K562 (cell line): ENCODE measurements at regions not wholly inside any gene's neighbourhood (a gene's known extent, or its start where the extent isn't known, plus 50 kb on each side); places are given as distances from the start of the nearest gene placed in this dataset.

Experiments used
- ATAC-seq: fragments of 200-7000 bp; cut with Tn5 transposase; 3 replicates; pipeline ENCODE4 v1.9.1; 2020; ENCODE audit warnings: moderate library complexity
- BruUV-seq: library from RNA; stranded (reverse); fragments of 400-500 nt; replicated peaks from 2 replicates; lab custom pipeline; 2021; lab: Mats Ljungman, UMichigan
- CTCF ChIA-PET: fragments of 300-600 bp; formaldehyde crosslinking; extraction: SDS; loops from one replicate; lab custom pipeline; 2021; ENCODE audit warnings: low intra/inter-chr PET ratio; lab: Yijun Ruan, JAX
- POLR2A ChIA-PET: fragments of 300-600, 350-650 bp; sonication (Branson Sonifier 250); formaldehyde crosslinking; extraction: SDS; loops from one replicate; lab custom pipeline; 2021; ENCODE audit warnings: antibody characterized with exemption, inconsistent platforms; lab: Yijun Ruan, JAX
- DNase-seq, 4 experiments: peaks; one replicate each; pipeline versions ENCODE4 v3.0.0 to v3.0.0-alpha.2; 2011 to 2018; ENCODE audit warnings: low spot score in 3 of 4, mixed read lengths in 3 of 4; ENCODE audit errors: extremely low read depth in 1 of 4
- FAIRE-seq: peaks from 2 replicates; lab custom pipeline; 2011; peaks lifted over from hg19 to GRCh38; lab: Jason Lieb, UNC
- H2AFZ ChIP-seq: 2 replicates; pipeline ENCODE4 v1.6.0; 2011; ENCODE audit warnings: low read depth, low read length, control low read depth, inconsistent platforms
- H3K27ac ChIP-seq: fragments of 200-600 bp; 3 replicates; pipeline ENCODE4 v1.8.0; 2011; ENCODE audit warnings: low read depth, mild to moderate bottlenecking, control low read depth, inconsistent platforms, low read length, moderate library complexity, mixed read lengths; ENCODE audit errors: extremely low read depth
- H3K27me3 ChIP-seq, 2 experiments: fragments of 300-600 bp in 1 of 2; 2 replicates in 1 of 2; 3 replicates in 1 of 2; pipeline versions ENCODE4 v1.6.0 to v1.8.0; 2011; ENCODE audit warnings: inconsistent platforms in 2 of 2, low read length in 2 of 2, mild to moderate bottlenecking in 1 of 2, mixed read lengths in 1 of 2, moderate library complexity in 1 of 2; ENCODE audit not compliant: control insufficient read depth in 2 of 2, insufficient read depth in 2 of 2
- H3K36me3 ChIP-seq: fragments of 300-600 bp; 3 replicates; pipeline ENCODE4 v1.8.0; 2011; ENCODE audit warnings: mild to moderate bottlenecking, low read length, inconsistent platforms; ENCODE audit not compliant: control insufficient read depth, insufficient read depth
- H3K4me1 ChIP-seq, 2 experiments: fragments of 200-600 bp in 1 of 2; replicated peaks in 1 of 2; 2 replicates in 1 of 2; 3 replicates in 1 of 2; pipeline versions ENCODE4 v1.5.1 to v1.8.0; 2011; ENCODE audit warnings: inconsistent platforms in 2 of 2, low read length in 2 of 2, mild to moderate bottlenecking in 1 of 2, mixed read lengths in 1 of 2, moderate library complexity in 1 of 2; ENCODE audit not compliant: control insufficient read depth in 2 of 2, insufficient read depth in 2 of 2
- H3K4me2 ChIP-seq: 2 replicates; pipeline ENCODE4 v1.6.1; 2011; ENCODE audit warnings: low read length, control low read depth, inconsistent platforms, mixed read lengths; ENCODE audit not compliant: insufficient read depth
- H3K4me3 ChIP-seq: fragments of 200-600 bp; sonication (generic), shearing (Covaris generic); 2 replicates; pipeline ENCODE4 v1.5.1; 2016; ENCODE audit warnings: control low read depth, inconsistent platforms
- H3K79me2 ChIP-seq: fragments of 200-600 bp; 3 replicates; pipeline ENCODE4 v1.8.0; 2011; ENCODE audit warnings: low read length, inconsistent platforms; ENCODE audit not compliant: control insufficient read depth, insufficient read depth
- H3K9ac ChIP-seq, 2 experiments: 2 replicates each; pipeline versions ENCODE4 v1.6.0 to v1.6.1; 2011; ENCODE audit warnings: low read depth in 2 of 2, low read length in 2 of 2, control low read depth in 1 of 2, inconsistent platforms in 1 of 2, mild to moderate bottlenecking in 1 of 2, mixed read lengths in 1 of 2; ENCODE audit not compliant: insufficient read depth in 1 of 2
- H3K9me1 ChIP-seq: one replicate; pipeline ENCODE4 v1.6.0; 2011; ENCODE audit warnings: inconsistent platforms, mild to moderate bottlenecking, low read length, moderate library complexity; ENCODE audit not compliant: control insufficient read depth, insufficient read depth
- H3K9me3 ChIP-seq: replicated peaks from 2 replicates; pipeline ENCODE4 v1.5.1; 2011; ENCODE audit warnings: low read depth, low read length, inconsistent platforms; ENCODE audit not compliant: control insufficient read depth, insufficient read depth
- H4K20me1 ChIP-seq: replicated peaks from 2 replicates; pipeline ENCODE4 v1.6.1; 2011; ENCODE audit warnings: low read length, inconsistent platforms, mixed read lengths; ENCODE audit not compliant: control insufficient read depth, insufficient read depth
- CSDE1 ChIP-seq, 2 experiments: fragments of 450-650 bp; IDR thresholded peaks; 2 replicates each; pipeline ENCODE4 v1.6.1; 2016; ENCODE audit warnings: mild to moderate bottlenecking in 1 of 2
- GABPA ChIP-seq: fragments of 200-800 bp; sonication (Bioruptor generic); conservative IDR thresholded peaks from 2 replicates; pipeline ENCODE4 v1.6.1; 2016; ENCODE audit warnings: low read depth, missing genetic modification characterization, missing compliant biosample characterization
- NR2C2 ChIP-seq, 2 experiments: fragments of 200-800 bp in 1 of 2; sonication (Bioruptor generic) in 1 of 2; sonication (generic) in 1 of 2; formaldehyde crosslinking in 1 of 2; IDR thresholded peaks; 2 replicates each; pipeline versions ENCODE4 v1.6.1 to v1.8.0; 2016 to 2022; ENCODE audit warnings: mild to moderate bottlenecking in 1 of 2, missing compliant biosample characterization in 1 of 2, missing genetic modification characterization in 1 of 2, missing genetic modification reagents in 1 of 2
- RAD51 ChIP-seq: fragments of 450-650 bp; IDR thresholded peaks from 2 replicates; pipeline ENCODE4 v1.7.1; 2016; ENCODE audit warnings: low read depth, mild to moderate bottlenecking, borderline replicate concordance
- RNF2 ChIP-seq: sonication (generic); IDR thresholded peaks from 2 replicates; pipeline ENCODE4 v1.6.1; 2016
- WGBS: fragments of 100-300 bp; shearing (Covaris generic); methylation state at CpG from one replicate; pipeline ENCODE4 v1.1.6; 2016; ENCODE audit warnings: low coverage, mixed read lengths; ENCODE audit not compliant: insufficient coverage; ENCODE audit errors: missing lambda C conversion rate; 5-methylcytosine and 5-hydroxymethylcytosine counted together
- in situ Hi-C: fragments of 300-500 bp; cut with MboI; formaldehyde crosslinking; loops from 4 replicates; pipeline ENCODE4 v1.15.0; 2018; ENCODE audit warnings: inconsistent platforms, mixed read lengths
- intact Hi-C: fragments of 100-400 bp; cut with micrococcal nuclease; formaldehyde crosslinking; loops from 2 replicates; pipeline ENCODE4 v1.14.2; 2022

- TF ChIP-seq RNF2: no peak
- TF ChIP-seq, all 486 proteins: peak for 0
Observed at GRCh38 chr5:5708367-5708919, 286.0 kb downstream of the ICE1 start (continued).

GRCh38 chr5:5705010-5705409, 282.5 kb downstream of the ICE1 start:
- H4K20me1 ChIP-seq: no peaks in the 10 kb centered on the region
- no peaks in the 10 kb centered on the region for H3K9me1 ChIP-seq
- peak; percentile 58 for TF ChIP-seq GABPA (tag)
- TF ChIP-seq RAD51: no peak
- no peak for TF ChIP-seq CSDE1 (IDR thresholded peaks at IDR 0.05)
- no peak for TF ChIP-seq NR2C2 (CRISPR knock-in tag; IDR thresholded peaks at IDR 0.05)
- peak; percentile 54; the same call in 1 of the 2 replicates for TF ChIP-seq NR2C2 (tag; IDR thresholded peaks at IDR 0.05)
- no peak; the same call in 2 of the 3 replicates for ATAC-seq
- ChIA-PET POLR2A (interaction anchor here (0.6 kb wide), 1 partner anchor 11 kb away, joined by 3 read pairs; no protein-coding TSS in a partner anchor), CTCF (no interaction called here)
- no peak for FAIRE-seq
- no peaks in the 10 kb centered on the region for H3K4me1 ChIP-seq
- no peak overlapping the region for H2AFZ ChIP-seq
- no peak overlapping the region for H3K9ac ChIP-seq
- peaks cover 0 to 4% of the 10 kb centered on the region in 2 experiments; a peak in 2 of 5 replicates for H3K27me3 ChIP-seq
- no peaks in the 10 kb centered on the region for H3K79me2 ChIP-seq
- intact Hi-C loops: no loop called here
- no peak overlapping the region for H3K4me3 ChIP-seq
- in situ Hi-C loops: no loop called here
- no TSS peak for BruUV-seq
- H3K27ac ChIP-seq: no peak overlapping the region
- WGBS: 2% methylated on average over 9 of the region's 9 CpGs
- no peaks in the 10 kb centered on the region for H3K36me3 ChIP-seq
- no peak for DNase-seq
- H3K4me2 ChIP-seq: no peak overlapping the region
- no peaks in the 10 kb centered on the region for H3K9me3 ChIP-seq
